GM18873 (cell line): ENCODE measurements at regions not wholly inside any gene's neighbourhood (a gene's known extent, or its start where the extent isn't known, plus 50 kb on each side); places are given as distances from the start of the nearest gene placed in this dataset.

Experiments used
- ATAC-seq: cut with Tn5 transposase; IDR thresholded peaks from one replicate; pipeline ENCODE4 v1.9.1; 2021; ENCODE audit warnings: mild to moderate bottlenecking, moderate library complexity, moderate number of reproducible peaks; ENCODE audit not compliant: unreplicated experiment, low FRiP score

DNA sequence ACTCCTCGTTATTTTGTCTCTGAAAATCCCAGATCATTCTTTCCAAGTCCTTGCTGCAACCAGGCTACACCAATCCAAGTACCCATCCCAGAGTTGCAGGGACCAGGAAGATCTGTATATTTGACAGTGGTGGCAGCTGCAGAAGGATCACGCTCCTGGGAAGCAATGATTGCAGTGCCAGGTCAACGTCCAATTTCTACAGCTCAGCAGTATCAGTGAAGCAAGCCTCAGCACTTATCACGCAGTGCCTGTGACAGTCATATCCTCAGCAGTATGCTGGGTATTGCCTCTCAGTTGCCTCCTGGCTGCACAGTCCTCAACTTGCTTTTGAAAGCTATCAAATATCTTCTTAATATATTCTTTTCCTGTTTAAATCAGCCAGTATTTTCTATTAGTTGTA is 66.7 kb downstream of the BARHL2 start:
- ATAC-seq, result no peak

DNA sequence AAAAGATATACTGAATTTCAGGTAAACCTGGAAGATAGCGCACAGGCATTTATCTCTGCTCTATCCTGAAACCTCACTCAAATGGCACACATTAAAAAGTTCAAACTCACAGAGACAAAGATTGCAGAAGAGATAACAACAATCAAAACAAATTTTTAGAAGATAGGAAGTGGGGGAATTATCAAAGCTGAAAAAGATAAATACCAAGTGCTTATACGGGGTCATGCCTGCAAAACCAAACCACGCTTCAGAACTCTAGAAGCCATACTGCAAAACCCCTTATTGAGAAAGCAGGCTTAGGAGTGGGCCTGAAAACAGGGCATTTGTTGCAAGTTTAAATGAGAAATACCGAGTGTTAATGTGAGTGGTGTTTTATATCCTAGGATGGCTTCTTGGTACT is 76.8 kb downstream of the BARHL2 start:
- ATAC-seq, result no peak

DNA sequence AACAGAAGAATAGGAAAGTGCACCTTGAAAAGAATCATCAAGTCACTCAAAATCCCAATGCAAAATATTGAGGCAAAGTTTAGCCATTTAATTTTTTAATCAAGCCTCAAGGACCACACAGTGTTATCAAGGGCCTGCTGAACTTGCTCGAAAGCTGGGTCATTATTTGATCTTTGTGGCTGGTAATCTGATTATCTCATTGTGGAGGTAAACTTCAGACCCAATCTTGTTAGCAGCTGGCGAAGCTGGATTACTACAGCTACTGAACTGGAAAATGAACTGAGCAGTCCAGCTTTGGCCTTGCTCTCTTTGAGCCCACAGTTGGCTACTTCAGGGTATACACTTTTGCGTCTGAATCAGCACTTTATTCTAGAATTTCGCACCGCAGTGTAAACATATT is 94.4 kb downstream of the BARHL2 start:
- ATAC-seq, result no peak

DNA sequence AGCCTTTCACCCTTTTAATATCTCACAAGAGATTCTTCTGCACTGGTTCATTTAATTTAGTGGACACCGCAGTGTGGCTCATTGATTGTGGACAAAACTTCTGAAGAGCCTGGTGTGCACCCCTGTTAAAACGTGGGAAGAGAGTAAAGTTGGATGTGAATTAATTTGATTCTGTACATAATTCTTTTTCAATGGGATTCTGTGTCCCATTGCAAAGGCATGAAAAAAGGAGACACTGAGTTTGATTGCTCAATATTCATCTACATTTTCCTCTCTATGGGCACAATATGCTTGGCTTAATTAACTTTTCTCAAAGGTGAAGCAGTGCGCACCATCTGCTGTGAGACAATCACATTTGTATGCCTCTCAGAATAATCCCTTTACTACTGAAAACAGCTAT is 95.1 kb downstream of the BARHL2 start:
- ATAC-seq, result no peak

DNA sequence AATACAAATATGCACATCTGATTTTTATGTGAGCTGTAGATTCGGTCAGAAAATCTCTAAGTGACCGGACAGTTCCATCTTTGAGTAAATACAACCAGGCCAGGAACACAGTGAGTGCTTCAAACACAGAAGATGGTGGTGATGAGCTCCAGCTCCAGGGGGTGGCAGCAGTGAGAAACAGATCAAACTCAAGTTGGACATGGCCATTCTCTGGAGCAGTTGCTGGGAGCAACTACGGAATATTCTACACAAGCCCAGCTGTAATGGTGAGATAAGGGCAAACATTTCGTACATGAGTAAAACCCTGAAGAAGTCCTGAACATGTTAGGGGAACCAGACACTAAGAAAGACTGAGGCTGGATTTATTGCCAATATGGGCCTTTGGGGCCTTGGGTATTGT is 100.7 kb downstream of the BARHL2 start:
- no peak for ATAC-seq

DNA sequence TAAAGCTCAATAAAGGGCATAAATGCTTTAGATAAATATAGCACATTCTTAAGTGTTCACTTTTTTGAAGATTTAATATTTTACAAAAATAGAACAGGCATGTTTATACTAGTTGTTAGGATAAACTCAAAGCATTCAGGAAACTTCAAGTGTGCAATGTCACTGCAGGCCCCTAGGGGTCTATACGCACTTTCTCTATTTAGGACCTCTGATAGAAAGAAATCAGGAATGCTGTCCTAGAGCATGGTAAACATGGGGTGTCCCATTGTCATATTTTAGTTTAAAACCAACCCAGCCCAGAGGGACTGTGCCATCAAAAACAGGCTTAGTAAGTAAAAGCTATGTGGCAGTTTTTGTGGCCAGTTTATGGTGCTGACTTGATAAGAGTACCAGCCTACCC is 102.2 kb downstream of the BARHL2 start:
- ATAC-seq, result no peak

DNA sequence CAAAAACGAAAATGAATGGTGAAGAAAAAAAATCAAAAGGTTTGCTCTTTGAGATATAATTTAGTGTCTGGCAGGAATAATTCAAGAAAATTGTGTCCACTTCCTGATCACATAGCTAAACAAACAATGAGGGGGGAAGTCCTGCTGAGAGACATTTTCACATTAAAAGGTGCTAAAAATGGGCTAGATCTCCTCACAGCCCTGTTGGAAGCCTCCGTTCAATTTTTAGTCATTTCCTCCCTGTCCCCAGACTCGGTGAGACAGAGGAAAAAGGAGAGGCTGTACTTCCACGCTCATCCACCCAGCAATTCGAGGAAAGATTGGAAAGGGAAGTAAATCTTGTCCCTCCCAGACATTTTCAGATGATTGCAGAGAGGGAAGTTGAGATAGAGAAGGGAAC is 103.7 kb downstream of the BARHL2 start:
- no peak for ATAC-seq

DNA sequence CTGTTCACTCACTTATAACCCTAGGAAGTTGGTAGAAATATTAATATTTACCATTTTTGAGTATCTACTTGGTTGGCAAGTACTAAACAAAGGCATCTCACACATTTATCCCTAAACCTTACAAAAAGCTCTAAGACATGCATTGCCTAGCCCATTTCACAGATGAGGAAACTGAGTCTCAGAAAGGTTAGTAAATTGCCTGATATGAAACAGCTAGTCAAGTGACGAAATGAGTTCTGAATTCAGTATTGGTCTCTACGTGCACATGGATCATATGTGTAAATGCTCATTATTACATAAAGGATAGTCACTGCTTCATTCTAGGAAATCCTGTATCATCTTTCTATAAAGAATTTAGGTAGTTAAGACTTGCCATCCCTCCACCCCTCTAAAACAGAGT is 105.1 kb downstream of the BARHL2 start:
- ATAC-seq, result no peak

DNA sequence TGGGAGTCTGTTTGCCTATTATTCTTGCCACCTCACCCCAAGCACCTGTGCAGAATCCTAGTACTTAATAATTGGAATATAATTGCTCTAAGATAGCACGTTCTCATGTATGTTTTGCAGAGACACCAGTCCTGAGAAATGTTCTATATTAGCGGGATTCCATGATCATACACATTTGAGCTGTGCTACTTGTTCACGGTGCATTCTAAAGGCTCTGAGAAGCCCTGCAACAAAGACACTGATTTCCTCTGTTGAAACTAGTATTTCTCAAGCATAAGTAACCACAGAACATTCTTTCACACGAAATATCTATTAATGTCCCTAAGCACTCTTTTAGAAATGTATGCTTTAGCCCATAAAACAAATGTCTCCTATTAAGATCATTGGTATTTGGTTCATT is 109.4 kb downstream of the BARHL2 start:
- no peak for ATAC-seq

DNA sequence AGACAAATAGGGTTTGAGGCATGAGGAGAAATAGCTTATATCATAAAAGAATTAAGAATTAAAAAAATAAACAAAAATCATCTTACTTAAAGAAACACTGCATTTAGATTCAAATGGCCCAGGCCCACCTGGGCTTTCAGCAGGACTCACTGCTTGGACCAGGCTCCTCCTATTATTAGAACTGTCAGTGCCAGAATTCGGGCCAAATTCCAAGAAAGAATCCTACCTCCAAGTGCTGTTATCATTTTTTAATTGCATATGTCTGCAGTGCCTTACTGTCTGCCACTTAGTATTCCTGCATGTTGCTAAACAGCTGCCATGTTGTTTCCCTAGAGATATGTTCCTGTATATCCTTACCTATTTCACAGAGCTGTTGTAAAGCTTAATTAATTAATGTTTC is 112.0 kb downstream of the BARHL2 start:
- no peak for ATAC-seq

DNA sequence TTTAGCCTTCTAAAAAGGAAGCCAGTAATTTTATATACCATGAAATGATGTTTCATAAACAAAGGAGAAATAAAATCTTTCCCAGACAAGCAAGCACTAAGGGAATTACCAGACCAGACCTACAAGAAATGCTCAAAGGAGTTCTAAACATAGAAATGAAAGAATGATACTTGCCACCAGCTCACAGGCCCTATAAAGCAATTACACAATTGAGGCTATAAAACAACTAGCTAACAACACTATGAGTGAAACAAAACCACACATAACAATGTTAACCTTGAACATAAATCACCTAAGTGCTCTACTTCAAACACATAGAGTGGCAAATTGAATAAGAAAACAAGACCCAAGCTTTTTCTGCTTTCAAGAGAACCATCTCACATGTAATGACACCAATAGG is 123.8 kb downstream of the BARHL2 start:
- ATAC-seq, result no peak

DNA sequence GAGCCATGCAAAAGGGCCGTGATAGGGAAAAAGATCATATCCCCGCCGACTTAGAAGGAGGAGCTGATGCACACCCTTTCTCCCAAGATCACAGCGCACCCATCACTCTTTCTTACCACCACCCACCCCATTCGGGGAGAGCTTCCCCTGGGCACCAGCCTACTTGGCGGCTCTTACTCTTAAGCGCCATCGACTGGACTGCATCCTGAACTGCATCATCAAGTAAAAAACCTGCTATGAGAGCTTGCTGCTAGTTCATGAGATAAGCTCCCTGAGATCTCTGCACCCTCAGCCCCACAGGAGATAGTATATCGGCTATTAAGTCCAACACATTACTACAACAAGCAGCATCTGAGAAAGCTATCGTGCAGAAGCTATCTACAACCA is 125.1 kb downstream of the BARHL2 start:
- ATAC-seq, result no peak

DNA sequence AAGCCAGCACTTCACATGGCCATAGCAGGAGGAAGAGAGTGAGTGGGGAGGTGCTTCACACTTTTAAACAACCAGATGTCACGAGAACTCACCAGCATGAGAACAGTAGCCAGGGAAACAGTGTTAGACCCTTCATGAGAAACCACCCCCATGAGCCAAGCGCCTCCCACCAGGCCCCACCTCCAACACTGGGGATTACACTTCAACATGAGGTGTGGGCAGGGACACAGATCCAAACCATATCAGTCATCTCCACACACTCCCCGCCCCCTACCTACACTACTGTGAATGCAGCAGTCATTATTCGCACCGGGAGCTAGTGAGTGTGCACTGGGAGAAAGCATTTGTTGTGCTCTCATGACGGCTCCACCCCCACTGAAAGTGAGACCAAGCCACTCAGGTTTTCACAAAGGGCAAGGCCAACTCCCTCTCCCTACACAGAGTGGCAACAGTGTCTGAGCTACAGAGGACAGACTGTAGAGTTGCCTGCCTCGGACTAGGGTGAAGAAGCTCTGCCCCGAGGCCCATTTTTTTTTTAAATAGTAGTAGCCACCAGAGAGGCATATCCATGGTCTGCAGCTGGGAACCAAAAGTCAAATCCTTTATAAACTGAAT is 125.6 kb downstream of the BARHL2 start:
- ATAC-seq, result no peak

DNA sequence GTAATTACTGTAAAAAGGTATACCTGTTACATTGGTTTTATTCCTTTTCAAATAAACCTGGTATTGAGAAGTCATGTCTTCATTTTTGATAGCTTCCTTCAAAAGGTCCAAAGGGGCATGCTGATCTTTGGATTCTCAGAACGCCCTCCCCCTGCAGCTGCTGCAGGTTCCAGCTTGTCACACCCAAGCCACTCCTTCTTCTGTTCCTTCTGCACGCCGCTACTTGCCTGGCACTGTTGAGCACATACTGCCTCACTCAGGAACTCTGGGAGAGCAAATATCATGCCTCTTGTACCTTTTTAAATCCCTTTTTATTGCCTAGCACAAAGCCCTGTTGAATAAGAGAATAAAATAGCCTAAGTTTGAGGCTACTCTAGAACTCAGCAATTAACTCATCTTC is 136.9 kb downstream of the BARHL2 start:
- ATAC-seq, result no peak

DNA sequence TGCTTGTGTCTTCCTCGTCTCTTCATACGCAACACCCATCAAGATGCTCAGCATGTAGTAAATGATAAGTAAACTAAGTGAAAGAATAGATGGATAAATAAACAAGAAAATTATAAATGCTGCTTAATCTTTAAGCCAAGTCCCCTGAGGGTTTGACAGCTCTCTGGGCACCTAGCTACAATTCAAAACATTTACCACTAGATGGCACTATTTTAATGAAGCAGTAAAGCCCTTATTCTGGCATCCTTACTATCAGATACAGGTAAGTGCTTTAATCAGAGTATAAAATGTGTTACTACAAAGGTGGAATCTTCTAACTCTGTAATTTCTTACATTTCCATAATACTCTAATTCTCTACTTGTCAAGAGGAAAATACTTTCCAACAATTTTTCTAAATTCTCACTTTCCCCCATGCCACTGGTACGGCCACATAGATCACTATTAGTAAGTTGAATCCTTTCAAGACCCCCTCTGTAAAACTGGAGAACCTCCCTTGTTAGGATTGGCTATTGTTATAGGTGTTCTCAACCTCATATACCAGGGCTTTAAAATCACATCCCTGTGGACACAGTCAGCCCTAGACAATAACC is 137.8 kb downstream of the BARHL2 start:
- ATAC-seq, result no peak

DNA sequence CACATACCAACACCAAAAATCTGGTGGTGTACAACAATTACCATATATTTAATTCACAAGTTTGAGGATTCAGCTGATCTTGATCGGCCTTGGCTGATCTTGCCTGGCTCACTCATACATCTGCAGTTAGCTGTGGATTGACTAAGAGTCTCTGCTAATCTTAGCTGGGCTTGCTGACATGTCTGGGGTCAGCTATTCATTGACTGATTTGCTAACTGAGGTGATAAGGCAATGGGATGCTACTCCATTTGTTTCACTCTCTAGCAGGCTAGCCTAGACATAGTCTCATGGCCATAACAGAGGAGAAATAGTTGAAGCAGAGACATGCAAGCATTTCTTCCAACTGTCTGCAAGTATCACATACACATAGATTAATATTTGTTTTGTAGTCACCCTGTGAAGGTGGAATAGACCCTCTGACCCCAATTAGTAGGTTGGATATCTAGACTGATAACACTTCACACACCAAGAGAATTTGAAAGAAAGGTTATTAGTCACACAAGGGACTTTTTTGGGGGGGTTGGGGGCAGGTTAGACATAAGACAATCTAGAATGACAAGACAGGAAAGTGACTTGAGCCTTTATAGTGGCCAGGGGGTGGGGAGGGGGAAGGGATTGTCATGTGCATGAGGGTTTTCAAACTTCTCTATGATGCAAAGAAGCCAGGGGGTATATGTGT is 142.3 kb downstream of the BARHL2 start:
- ATAC-seq, result no peak

DNA sequence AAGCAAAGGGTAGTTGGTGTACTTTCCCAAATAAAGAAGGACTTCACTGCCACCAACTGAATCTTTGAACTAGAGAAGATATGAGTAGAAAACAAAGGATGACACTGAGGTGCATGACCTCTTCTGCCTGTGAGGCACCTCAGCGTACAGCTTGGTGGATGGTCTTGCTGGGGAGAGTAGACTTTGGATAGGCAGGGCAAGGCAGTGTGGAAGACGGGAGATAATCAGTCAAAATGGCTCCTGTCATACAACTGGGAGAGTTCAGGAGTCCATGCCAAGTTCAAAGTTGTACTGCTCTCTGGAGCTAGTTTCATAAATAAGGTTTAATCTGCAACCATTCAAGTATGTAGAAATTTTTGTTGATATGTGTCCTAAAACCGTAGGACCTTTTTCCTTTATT is 143.4 kb downstream of the BARHL2 start:
- no peak for ATAC-seq

DNA sequence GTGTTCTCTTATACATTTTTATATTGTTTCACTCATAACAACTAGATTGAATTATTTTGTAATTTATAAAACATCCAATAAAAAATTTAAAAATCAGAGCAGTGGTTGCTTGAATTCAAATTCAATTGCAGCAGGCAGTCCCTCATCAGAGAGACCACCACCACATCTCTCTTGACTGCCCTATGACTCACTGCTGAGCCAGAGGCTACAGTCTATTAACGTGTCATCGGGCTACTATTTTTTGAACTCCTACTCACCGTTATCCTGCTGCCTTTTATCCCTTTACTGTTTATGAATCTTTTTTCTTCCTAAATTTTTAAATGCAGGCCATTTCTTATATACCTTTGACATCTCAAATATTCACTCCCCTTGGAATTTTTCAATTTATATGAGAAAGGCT is 144.7 kb downstream of the BARHL2 start:
- no peak for ATAC-seq

DNA sequence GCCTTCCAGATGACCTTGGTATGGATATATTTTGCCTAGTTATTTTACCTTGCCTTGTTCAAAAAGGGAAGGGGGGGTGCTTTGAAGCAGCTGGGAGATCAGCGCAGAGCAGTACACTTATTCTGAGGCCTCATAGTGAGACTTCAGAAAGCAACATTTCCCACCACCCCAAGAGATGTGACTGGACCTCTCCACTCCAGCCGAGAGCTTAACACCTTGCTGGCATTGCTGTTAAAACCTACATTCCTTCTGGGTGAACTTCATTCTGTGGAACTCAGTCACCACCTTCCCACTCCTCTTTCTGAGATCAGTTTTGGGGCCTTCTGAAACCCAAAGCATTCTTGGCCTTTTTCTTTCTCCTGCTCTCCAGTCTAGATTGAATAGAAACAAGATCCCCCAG is 148.7 kb downstream of the BARHL2 start:
- no peak for ATAC-seq

DNA sequence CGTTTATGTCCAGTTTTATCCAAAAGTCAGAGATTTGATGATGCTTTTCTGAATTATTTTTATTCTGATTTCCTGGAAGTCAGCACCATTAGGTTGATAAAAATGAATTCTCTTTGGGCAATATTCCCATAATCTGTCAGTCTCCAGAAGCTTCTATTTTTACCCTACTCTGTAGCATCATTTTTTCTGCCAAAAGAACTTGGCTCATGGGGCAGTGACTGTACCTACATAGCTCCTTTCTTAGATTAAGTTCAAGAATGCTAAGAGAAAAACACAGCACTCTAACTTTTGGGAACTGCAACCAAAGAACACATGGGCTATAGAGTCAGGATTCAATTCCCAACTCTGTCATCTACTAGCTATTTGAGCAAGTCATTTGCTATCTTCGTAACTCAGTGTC is 152.9 kb downstream of the BARHL2 start:
- no peak for ATAC-seq

DNA sequence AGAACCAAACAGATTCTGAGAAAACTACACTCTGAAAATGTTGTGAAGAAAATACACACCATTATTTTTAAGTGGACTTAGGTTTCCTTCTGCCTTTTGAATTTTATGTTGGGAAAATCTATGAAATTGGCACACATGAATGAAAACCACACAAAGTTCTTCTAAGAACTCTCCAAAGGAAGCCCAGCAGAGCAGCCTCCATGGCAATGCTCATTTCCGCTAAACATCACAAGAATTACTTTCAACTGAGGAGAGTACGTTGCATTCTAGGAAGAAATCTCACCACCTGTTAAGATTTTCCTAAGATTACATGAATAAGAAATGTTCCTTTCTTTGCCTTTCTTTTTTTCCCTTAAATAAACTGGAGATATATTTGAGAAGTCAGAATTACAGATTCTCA is 154.2 kb downstream of the BARHL2 start:
- ATAC-seq, result no peak

DNA sequence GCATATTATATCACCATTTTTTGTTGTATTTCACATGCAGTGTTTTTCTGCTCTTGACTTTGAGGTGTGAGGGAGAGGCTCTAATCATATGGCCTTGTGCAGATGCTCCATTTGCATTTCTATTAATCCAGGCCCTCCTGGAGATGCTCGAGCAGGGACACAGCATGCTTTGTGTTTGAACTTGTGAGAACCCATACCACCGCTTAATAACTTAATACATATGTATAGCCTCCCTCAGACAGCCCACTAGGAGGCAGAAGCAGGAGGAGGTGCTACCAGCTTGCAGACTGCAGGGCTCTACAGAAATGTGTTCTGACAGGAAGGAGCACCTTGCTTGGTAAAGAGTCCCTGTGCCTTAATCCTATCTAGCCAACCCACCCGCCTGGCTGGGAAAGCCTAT is 155.2 kb downstream of the BARHL2 start:
- no peak for ATAC-seq
